HG03280 (cell line): ENCODE measurements at regions not wholly inside any gene's neighbourhood (a gene's known extent, or its start where the extent isn't known, plus 50 kb on each side); places are given as distances from the start of the nearest gene placed in this dataset.

Experiments used
- ATAC-seq: cut with Tn5 transposase; IDR thresholded peaks from one replicate; pipeline ENCODE4 v1.9.1; 2021; ENCODE audit warnings: mild to moderate bottlenecking, moderate library complexity; ENCODE audit not compliant: unreplicated experiment

DNA sequence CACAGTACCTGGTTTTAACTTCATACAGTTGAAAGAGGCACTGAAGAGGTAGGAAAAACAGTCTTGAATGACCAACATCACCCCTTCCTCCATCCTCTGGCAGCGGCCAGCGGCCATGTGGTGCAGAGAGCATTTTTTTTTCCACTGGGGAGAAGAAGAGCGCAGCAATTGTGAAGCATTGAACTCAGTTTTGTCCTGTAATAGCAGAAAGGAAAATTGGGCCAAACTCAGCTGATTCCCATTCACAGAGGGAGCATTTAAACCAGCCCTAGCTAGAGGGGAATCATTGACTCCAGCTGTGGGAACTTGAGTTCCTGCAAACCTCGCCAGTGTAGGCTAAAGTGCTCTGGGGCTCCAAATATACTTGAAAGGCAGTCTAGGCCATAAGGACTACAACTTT, 316.6 kb upstream of the CHST9 start:
- no peak for ATAC-seq

DNA sequence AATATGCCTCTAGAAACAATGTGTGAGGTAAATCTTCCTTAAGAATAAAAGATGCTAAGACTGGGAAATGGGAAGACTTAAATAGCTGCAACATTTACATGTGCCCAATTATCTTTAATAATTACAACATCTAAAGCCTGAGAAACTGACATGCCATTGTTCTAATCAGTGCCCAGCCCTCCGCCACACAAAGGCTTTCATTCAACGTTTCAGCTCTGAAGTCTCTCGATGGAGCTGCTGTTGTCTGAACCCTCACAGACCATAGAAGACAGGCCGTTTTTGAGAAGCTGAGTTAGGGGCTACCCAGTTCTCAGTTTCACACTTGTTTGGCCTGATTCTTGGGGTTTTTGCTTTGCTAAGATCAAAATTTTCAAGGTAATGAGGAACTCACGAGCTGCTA, 315.4 kb upstream of the CHST9 start:
- no peak for ATAC-seq

- no peak for ATAC-seq
Measured at GRCh38 chr18:27497246-27497645, 312.1 kb upstream of the CHST9 start.

DNA sequence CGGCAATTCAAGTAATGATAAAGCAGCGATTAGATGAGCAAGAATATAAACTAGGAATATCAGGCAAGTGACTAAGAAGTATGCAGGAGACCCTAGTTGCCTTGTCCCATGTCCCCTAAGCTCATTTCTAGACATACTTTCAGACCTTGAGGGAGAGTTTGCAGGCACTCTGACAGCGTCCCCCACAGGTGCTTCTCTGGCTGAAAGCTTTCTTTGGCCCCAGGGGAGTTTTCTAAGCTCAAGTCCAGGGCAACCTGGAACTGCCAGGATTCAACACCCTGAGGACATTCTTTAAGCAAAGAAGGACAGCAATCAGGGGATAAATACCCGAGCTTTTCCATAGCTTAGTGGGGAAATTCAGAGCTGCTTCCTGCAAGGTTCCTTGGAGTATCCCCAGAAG, 308.1 kb upstream of the CHST9 start:
- no peak for ATAC-seq

- ATAC-seq, result no peak
Measured at GRCh38 chr18:27491772-27492171, 306.7 kb upstream of the CHST9 start.

DNA sequence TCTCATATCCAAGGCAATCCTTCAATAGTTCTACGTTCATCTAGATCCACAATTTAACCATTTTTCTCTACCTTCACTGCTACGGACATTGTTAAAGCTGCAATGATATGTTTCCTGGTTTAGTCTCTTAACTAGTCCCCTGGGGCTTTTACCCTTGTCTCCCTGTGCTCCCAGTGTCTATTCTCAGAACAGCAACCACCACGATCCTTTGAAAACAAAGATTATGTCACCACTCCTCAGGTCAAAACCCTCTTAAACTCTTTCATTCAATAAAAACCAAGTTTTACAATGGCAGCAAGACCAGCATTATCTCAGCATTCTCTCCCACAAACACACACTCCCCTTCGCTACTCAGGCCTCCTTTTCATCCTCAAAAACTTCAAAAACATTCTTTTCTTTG, 298.2 kb upstream of the CHST9 start:
- no peak for ATAC-seq

DNA sequence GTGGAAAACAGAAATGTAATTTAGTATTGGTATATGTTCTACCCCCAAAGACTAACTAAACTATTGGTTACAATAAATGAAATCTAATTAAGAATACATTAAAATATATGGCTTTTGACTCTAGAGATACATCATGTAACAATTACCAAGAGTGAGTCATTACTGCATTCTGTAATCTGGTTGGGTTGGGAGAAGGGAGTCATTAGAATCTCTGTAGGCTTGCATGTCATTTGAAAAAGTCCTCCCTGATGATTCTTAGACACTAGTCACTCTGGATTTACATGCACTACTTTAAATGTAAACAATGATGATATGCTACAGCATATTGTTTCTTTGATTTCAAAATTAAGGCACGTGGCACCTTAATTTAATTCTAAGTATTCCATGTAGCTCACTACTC, 293.4 kb upstream of the CHST9 start:
- no peak for ATAC-seq

DNA sequence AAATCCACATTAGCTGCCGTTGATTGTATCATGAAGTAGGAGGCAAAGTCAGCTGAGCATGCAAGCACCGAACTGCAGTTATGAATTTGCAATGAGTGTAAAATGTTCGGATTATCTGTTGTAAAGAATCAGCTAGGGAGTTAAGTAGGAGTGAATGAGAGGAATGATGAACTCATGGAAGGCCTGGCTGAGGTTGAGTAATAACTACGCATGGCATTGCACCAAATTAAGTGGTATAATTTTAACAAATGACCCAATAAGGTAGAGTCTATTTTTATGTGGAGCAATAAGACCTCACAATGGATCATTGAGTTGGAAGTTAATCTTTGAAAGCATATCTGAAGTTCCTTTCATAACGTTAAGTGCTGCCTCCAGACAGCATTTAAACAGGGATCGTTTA, 288.2 kb upstream of the CHST9 start:
- ATAC-seq, result no peak

GRCh38 chr18:27467073-27467472, 282.0 kb upstream of the CHST9 start:
- ATAC-seq, result no peak

DNA sequence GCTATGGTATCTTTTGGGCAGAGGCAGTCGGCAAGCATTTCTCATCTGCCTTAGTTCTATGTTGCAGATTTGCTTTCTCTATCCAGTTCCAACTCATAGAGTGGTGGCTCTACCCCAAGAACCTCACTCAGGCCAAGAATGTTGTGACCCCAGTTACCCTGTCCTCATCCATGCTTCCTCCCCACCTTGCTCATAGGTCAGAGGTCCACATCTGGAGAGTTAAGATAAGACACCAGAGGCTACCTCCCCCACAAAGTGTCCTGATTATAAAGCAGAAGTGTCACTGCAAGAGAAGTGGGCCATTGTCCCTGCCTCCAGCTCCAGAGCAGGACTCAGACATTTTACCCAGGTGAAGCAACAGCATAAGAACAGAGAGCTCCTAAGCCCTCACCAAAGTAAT, 276.8 kb upstream of the CHST9 start:
- no peak for ATAC-seq

GRCh38 chr18:27449104-27449503, 264.0 kb upstream of the CHST9 start:
- ATAC-seq, result no peak

DNA sequence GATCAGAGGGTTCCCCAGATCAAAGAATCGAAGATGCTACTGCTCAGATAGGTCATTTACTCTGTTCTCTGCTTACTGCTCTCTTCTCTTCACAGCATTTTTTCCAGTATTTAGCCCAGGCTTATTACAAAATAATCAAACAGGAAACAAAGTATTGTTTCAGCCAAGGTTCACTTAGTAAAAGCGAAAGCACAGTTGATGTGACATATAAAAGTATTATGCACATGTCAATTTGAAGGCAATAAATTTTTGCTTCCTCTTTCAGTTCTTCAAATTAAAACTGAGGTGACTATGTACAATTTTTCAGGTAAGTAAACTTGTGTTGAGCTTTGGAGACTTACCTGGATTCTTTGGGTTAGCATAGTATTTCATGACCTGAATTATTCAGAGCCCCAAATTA, 262.8 kb upstream of the CHST9 start:
- no peak for ATAC-seq

DNA sequence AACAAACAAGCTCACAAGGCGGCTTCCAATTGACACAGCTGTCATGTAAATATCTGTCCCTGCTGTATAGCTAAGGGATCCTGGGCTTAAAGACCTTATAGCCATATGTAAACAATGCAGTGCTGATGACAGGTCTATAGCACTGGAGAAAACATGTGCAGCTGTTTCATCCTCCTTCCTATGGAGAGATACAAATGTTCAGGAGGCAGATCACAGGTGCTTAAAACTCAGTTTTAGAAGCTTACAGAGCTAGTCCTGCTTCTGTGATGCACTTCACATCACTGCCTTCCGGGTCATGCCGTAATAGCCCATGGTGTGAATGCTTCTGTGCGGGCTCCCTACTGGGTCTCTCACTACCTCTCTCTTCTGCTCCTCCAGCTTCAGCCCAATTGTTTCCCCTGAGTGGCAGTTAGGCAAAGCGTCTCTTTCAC, 262.4 kb upstream of the CHST9 start:
- ATAC-seq, result no peak

GRCh38 chr18:27430595-27430994, 245.5 kb upstream of the CHST9 start:
- ATAC-seq, result no peak

DNA sequence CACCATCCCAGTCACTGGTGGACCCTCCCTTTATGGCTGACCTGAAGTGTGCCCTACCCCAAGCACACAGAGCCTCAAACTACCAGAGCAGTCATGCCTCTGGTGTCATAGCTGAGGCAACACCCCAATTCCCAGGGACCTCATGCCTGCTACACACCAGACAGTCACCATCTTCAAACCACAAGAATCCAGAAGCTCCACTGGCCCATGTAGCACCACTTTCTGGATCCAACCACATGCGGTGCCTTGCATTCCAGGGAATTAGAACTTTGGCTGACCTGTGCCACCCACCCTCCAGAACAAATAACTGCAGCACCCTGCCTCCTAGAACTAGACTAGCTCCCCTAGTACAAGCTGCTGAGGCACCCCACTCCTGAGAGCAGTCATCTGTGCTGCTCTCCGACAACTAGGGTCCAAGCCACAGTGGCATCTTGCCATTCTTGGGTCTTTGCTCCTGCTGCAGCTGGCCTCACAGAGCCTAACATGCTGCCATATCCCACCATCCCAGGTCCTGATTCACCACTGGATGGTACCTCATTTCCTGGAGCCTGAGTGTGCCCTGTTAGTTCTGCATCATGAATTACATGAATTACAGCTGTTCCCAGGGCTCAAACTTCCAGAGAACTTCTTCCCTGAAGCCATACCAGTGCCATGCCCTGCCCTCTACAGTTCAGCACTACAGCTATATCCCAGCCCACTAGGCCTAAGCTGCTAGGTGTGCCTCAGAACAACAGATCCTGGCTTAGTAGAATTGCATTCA, 243.8 kb upstream of the CHST9 start:
- no peak for ATAC-seq

DNA sequence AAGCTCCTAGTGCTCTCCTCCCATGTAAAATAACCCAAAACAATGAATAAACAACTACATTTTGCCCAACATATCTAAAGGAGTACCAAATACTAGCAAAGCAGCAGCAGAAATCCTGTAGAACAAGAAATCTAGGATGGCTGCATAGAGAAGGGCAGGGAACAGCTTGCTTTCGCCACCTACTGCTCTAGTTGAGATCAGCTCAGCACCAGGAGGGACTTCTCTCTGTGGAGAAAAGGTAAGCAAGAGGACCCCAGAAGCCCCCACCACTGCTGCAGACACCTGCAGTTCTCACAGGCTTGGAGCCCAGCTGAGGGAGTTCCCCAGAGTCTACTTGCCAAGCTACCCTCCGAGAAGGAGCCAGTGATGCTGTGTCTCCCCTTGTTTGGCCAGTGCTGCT, 243.0 kb upstream of the CHST9 start:
- no peak for ATAC-seq

GRCh38 chr18:27423581-27423980, 238.5 kb upstream of the CHST9 start:
- no peak for ATAC-seq

GRCh38 chr18:27419646-27420045, 234.5 kb upstream of the CHST9 start:
- ATAC-seq, result no peak

DNA sequence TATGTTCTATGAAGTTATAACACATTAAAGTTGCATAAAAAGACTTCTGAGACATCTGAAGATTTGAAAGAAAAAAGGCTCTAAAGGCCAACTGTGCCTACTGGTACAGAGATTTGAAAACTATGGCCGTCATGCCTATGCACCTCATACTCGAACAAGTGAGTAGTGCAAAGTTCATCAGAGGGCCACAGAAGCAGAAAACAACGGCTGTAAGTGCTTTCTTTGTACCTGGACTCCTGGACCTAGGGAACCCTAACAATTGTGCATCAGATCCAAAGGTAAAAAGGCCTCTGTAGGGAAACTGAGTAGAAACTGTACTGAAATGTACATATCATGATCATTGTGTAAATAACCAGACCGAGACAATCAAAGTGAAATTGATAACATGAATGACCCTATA, 230.4 kb upstream of the CHST9 start:
- ATAC-seq, result no peak

- ATAC-seq, result no peak
Measured at GRCh38 chr18:27414682-27415081, 229.6 kb upstream of the CHST9 start.

DNA sequence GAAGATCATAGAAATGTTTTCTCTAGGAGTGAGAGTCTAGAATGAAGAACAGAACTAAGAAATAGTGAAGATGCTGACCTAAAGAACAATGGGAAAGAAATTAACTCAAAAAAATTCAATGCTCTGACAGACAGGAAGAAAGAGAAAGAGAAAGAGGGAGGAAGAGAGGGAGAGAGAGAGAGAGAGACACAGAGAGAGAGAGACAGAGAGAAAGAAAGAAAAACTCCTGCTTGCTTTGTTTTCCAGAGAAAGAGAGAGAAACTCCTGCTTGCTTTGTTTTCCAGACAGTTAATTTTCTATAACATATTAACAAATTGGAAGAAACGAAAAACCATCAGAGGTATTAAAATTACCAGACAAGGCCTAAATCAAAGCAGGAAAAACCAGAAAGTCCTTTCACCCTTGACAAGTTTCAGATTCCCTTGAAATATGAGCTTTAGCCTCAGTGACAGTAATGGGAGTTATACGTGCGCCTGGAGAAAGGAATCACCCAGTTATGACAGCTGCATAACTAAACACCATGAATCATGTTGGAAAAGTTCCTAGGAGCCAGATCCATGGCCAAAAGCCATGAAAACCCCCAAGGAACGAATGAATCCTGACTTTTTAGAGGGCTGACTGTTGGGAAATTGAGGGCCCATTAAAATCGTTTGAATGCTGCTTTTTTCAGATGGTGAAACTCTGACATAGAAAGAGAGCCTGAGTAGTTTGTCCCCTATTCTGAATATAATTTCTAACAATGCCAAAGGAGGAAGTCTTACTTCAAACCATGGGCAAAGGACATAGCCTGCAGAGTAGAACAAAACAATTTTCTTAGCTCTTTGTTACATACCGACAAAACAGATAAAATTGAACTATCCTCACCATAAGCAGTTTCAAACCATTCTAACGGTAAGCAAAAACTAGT, 228.6 kb upstream of the CHST9 start:
- no peak for ATAC-seq

- no peak for ATAC-seq
Measured at GRCh38 chr18:27412556-27412955, 227.4 kb upstream of the CHST9 start.
